NCI-H1417 (cell line): ENCODE measurements at regions not wholly inside any gene's neighbourhood (a gene's known extent, or its start where the extent isn't known, plus 50 kb on each side); places are given as distances from the start of the nearest gene placed in this dataset.

Experiments used
- DNase-seq, 3 experiments: peaks; one replicate each; lab custom pipeline; 2025; lab: John Stamatoyannopoulos, UW

DNA sequence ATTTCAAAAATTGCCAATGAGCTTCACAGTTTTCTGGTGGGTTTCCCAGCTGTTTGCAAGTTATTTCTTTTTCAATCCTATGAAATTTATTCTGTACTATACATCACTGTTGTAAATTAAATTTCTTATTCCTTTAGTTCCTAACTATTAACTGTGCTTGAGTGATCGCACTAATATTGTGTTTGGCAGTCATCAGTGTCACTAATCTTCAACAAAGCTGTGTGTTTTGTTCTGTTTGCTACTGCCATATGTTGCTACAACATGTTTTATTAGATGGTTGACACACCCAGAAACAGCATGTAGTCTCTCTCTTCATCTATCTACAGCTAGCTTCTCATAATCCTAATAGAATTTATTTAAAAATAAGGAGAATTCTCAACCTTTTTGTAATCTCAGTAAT, 453.6 kb upstream of the PRR20A start:
- peak in 1 of 3 experiments; percentile 65 for DNase-seq

DNA sequence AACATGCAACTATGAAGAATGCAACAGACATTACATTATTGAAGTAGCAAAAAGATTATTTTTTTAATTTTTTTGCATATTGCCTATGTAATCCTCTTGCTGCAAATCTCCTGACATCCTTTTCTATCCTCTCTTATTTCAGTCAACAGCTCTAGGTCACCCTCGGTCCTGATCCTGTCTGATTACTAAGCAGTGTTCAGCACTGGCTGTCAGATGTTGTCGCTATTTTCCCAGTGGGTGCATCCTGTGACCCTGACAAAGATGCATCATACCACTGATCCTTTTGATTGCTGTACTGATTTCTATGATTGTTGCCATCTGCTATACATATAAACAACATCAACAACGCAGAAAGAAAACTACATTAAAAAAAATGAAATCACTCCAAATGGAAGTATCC, 443.7 kb upstream of the PRR20A start:
- DNase-seq = no peak

DNA sequence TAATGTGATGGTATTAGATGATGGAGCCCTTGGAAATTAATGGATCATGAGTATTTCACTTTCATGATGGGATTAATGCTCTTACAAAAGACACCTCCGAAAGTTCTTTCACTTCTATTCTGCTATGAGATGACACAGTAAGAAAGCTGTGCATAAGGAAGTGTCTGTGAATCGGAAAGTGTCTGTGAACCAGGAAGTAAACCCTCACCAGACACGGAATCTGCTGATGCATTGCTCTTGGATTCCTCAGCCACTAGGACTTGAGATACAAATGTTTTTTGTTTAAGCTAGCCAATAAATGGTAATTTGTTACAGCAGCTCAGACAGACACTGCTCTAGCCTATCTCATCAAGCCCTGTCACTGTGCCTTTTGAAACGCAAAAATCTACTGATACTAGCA, 440.4 kb upstream of the PRR20A start:
- DNase-seq = no peak

DNA sequence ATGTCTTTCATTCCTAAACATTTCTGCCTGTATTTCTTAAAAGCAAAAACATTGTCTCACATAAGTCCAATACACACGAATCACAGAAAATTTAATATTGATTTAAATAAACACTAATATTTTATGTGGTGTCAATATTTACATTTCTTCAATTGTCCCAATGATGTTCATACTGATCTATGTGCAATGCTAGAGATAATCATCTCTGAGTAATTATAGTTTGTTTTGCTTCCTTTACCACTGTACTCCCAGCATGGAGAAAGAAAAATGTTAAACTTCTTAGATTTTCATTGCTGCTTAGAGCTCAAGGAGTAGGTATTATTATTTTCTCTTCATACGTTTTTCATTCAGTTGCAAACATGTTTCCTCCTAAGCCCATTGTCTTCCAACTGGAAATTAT, 434.2 kb upstream of the PRR20A start:
- DNase-seq = peak in 1 of 3 experiments; percentile 23

DNA sequence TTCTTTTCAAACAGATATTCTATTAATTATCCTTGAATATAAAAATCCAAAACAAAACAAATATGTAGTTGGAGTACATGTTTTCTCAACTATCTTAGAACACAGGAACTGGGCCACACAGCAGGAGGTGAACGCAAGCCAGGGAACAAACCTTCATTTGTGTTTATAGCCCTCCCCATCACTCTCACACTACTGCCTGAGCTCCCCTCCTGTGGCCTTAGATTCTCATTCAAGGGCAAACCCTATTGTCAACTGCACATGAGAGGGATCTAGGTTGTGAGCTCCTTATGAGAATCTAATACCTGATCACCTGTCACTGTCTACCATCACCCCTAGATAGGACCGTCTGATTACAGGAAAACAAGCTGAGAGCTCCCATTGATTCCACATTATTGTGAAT, 427.1 kb upstream of the PRR20A start:
- no peak for DNase-seq

DNA sequence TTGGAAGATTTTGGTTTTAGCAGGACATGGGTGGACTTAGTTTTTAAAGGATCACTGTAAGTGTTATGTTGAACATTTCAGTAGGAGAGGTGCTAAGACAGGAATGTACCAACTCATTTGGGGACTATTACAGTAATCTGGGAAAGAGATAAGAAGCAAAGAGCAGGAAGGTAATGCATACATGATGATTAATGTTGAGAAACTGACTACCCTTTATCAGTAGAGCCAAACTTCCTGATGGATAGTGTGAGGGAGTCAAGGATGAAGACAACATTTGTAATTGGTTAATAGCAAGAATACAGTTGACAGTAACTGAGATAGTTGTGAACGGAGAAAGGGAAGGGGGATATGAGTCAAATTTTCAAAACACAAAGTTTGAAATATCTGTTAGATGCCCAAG, 421.9 kb upstream of the PRR20A start:
- no peak for DNase-seq

DNA sequence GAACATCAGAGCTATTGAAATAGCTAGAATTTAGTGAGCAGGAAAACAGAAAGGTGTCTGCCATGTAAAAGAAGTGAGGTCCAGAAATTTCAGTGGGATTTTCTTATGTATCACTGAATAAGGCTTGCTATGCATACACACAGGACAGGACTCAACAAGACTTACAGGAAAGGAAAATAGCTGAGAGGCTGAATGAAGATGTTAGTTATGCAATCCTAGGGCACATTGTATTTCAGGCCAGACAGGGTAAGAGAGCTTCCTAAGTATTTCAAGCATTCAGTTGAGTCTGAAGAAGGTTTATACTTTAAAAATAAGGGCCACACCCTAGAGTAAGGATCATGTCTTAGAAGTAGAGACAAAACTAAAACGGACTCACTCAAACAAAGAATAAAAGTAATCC, 419.9 kb upstream of the PRR20A start:
- DNase-seq = no peak

DNA sequence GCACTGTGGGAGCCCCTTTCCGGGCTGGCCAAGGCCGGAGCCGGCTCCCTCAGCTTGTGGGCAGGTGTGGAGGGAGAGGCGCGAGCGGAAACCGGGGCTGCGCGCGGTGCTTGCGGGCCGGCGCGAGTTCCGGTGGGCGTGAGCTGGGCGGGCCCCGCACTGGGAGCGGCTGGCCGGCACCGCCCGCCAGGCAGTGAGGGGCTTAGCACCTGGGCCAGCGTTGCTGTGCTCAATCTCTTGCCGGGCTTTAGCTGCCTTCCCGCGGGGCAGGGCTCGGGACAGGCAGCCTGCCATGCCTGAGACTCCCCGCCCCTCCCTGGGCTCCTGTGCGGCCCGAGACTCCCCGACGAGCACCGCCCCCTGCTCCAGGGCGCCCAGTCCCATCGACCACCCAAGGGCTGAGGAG, 405.2 kb upstream of the PRR20A start:
- no peak for DNase-seq

DNA sequence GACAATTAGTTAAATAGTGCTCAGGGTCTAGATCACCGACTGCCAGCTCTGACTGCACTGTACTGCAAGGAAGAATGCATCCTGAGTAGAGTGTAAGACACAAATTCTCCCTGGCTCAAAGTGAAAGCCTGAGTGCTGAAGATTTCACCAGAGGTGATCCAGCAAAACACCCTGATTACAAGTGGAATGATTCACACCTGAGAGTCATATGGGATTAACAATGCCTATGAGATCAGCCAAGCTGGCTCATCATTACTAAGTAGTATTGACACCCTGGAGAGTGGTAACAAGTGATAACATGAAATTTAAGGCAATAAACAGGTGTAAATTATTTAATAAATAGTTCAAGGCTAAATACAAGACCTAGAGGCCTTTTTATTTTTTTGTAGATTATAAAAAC, 403.8 kb upstream of the PRR20A start:
- DNase-seq = no peak

DNA sequence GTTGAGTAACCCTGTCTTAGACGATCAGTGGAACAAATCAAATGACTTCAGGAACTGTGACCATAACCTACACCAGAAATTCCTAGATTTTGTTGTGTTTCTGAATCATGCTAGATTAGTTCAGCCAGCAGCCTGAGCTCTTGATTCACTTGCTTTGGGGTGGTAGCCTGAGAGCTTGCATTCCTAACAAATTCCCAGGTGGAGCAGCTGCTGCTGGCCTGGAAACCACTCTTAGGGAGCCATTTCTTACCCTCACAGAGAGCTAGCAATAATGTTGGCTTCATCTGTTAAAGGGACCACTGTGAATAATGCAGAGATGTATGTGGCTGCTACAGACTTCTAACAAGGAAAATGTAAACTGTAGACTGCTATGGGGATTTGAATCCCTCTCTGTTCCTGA, 388.1 kb upstream of the PRR20A start:
- no peak for DNase-seq

DNA sequence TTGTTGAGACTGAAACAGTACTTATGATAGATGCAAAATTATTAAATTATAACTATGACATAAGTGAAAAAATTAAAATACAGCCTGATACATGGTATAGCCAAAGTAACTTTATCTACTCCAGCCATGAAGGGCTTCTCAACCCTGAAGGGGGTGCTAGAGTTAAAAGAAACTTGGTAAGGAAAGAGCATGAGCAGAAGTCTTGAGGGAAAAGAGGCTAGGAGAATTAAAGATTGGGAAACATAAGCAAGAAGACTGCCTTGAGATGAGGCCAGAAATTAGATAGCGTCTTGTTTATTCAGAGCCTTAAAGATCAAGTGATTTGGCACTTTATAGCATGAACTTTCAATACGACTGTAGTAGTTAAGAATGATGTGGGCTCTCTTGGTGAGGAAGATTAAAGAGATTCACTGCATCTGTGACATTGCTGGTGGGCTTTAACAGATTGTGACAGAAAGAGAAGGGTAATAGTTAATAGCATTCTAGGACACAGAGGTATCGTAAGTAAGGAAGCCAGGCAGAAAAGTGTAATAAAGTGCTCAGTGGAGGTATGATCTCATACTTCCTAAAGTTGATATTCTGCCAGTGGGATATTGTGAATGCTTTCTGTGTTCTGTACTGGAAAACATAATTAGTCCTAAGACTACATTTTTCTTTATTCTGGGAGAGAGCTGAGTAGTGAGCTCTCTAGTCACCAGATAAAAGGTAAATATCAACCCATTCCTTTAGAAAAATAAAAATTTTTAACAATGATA, 385.4 kb upstream of the PRR20A start:
- DNase-seq = no peak

DNA sequence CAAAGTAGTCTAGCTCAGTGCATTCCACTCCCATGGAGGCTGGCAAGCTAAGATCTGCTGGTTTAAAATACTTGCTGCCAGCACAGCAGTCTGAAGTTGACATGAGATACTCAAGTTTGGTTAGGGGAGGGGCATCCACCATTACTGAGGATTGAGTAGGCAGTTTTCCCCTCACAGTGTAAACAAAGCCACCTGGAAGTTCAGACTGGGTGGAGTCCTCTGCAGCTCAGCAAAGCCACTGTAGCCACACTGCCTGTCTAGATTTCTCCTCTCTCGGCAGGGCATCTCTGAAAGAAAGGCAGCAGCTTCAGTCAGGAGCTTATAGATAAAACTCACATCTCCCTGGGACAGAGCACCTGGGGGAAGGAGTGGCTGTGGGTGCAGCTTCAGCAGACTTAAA, 377.4 kb upstream of the PRR20A start:
- peak in 1 of 3 experiments; percentile 27 for DNase-seq

DNA sequence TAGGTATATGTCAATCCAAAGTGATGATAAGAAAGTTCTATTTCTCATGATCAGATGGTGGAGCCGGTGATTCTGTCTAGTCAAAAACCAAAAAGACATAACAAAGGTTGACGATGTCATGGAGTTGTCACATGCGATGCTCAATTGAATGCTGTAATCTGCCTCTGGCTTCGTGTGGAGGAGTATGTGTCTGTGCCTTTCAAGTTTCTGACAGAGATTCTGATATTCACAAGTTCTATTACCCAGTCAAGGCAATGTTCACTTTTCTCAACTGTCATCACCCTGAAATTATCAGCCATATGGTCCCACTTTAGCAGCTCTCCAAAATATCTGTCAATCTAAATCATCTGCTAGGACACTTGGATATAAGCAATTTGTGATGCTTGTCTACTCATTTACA, 367.6 kb upstream of the PRR20A start:
- peak in 1 of 3 experiments; percentile 51 for DNase-seq

DNA sequence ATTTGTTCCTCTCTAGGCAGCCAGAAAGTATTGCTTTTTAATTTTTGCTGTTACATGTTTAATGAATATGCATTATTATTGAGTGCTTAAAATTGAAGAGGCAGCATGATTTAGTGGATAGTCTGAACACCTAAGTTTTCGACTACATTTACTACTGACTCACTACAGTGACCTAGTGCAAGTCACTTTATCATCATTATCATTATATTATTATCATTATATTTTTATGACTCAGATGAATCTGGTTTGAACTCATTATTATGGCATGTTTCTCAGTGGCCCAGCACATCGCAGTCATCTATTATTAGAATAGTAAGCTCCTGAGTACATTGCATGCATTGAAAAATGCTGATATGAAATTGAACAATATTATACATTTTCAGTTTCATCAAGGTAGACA, 351.2 kb upstream of the PRR20A start:
- no peak for DNase-seq

DNA sequence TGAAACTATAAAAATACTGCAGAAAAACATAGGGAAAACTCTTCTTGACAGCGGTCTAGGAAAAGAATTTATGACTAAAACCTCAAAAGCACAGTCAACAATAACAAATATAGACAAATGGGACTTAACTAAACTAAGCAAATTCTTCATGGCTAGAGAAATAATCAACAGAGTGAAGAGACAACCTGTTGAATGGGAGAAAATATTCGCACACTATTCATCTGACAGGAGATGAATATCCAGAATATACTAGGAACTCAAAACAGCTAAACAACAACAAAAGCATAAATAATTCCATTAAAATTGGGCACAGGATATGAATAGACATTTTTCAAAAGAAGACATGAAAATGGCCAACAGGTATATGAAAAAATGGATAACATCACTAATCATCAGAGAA, 303.6 kb upstream of the PRR20A start:
- no peak for DNase-seq

DNA sequence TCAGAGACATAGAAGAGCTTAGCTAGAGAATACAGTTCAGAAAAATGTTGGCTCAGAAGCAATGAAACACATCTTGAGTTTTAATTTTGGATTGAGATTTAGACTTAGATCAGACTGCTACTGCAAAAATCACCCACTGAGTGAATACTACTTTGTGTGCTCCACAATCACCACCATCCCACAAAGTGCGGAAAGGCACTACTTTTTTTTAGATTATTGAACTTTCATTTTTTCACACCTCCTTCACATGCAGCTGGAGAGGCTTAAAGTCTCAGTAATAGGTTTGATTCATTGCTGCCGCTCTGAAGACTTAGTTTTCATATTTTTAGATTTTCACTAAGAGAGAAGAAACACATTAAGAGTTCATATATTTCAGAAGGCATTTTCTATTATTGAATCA, 289.9 kb upstream of the PRR20A start:
- no peak for DNase-seq

DNA sequence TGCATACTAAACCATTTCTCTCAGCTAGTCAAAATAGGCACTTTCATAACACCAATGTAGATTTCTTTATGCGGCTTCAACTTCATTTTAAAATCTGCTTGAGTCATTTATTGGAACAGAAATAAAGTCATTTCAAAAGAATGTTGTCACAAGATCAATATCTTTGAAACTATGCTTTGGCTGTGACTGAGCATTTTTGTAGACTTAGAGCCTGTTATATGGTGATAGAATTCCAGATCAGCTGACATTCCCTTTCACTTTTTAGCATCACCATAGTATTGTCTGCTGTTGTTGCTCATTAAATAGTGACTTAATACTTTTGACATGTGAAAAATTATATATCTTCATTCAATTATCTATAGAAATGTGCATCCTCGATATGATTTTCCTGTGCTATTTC, 279.2 kb upstream of the PRR20A start:
- DNase-seq = no peak

DNA sequence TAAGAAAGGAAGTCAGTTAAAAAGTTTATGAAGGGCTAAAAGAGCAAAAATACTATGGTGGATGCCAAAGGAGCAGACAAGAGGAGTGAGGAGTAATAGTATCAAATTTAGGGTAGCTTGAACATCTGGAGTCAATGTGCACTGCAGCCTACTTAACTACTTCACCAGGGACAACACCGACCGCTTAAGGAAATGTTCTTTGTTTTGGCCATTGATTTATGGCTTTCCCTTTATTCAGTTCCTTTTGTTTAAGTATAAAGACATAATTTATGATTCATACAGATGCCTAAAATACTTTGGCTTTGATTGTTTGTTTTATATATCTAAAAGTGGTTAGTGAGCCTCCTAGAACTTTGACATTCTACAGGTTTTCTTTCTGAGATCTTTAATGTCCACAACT, 276.3 kb upstream of the PRR20A start:
- DNase-seq = peak in 2 of 3 experiments; percentile 14 to 80

DNA sequence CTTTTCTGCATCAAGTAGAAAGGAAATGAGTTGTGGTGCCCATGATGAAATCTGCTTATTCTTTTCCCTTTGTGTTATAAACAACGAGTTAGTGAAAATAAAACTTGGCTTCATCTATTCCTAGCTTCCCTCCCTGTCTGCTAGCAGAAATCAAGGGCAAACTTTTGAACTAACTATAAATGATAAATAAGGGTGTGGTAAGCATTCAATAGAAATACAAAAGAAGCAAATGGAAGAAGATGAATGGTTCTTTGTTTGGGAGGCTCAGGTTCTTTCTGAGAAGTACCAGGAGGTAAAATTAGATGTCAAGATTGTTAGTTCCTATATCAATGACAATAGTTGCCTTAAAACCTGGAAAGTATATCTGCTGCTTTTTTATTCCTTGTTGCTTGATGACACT, 275.3 kb upstream of the PRR20A start:
- no peak for DNase-seq

DNA sequence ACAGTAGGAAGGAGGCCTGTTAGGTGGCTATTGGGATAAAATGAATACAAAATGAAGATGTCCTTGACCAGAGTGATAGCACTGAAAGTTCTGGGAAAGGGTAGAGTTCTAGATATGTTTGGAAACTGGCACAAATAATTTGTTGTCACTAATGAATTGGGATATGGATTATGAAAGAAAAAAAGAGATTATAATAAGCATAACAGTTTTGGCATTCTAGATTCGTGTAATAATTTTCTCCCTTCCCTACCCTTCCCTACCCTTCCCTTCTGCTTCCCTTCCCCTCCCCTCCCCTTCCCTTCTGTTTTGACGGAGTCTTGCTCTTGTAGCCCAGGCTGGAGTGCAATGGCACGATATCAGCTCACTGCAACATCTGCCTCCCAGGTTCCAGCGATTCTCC, 271.0 kb upstream of the PRR20A start:
- DNase-seq = no peak

DNA sequence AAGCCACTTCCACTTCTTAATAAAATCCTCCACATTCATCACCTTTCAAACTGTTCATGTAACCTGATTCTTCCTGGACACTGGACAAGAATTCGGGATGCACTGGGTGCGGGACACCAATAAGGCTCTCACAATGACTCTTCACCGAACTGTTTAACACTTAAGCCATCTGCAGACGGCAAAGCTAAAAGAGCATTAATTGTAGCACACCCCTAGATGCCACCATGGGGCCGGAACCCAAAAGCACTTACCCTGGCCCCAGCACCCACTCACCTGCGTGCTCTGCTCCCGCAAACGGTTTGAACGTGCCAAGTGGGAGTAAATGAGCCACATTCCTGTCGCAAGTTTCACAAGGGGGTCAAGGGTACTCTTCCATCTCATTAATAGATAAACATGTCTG, 254.3 kb upstream of the PRR20A start:
- peak in 2 of 3 experiments; percentile 36 to 70 for DNase-seq

DNA sequence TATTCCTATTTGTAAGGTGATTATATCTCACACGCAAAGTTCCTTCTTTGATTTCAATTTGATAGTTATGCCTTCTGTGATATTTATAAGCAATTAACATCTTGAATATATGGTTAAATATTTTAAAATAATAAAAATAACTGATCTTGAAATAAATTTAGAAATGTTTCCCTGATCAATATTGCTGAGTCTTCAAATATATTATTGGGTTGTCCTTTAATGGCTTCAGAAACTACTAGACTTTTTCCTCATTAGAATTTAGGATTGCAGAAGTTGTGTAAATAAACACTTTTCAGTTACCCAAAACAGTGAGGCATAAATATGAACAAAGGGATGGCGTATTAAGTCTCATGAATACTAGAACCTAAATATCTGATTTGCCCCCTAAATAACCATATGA, 252.3 kb upstream of the PRR20A start:
- DNase-seq = no peak

DNA sequence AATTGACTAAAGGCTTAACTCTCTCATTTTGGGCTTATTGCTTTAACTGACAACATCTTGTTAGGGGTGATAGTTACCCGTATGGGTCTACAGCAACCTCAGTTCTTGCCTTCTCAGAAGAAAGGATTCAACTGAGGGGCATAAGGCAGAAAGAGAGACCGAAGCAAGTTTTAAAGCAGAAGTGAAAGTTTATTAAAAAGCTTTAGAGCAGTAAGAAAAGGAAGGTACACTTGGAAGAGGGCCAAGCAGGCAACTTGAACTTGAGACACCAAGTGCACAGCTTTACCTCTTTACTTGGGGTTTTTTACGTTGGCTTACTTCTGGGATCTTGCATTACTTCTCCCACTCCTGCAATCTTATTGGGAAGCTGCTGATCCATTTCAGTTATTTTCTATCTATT, 246.9 kb upstream of the PRR20A start:
- DNase-seq = no peak

DNA sequence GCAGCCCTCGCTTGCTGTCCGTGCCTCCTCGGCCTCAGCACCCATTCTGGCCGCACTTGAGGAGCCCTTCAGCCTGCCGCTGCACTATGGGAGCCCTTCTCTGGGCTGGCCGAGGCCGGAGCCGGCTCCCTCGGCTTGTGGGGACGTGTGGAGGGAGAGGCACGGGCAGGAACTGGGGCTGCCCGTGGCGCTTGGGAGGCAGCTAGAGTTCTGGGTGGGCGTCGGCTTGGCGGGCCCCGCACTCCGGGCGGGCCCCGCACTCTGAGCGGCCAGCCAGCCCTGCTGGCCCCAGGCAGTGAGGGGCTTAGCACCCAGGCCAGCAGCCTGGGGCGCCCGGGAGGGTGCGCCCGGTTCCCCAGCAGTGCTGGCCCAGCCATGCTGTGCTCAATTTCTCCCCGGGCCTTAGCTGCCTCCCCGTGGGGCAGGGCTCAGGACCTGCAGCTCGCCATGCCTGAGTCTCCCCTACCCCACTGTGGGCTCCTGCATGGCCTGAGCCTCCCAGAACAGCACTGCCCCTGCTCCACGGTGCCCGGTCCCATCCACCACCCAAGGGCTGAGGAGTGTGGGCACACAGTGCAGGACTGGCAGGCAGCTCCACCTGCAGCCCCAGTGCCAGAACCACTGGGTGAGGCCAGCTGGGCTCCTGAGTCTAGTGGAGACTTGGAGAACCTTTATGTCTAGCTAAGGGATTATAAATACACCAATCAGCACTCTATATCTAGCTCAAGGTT, 240.0 kb upstream of the PRR20A start:
- DNase-seq = no peak
